GM21576 (cell line): ENCODE measurements at regions not wholly inside any gene's neighbourhood (a gene's known extent, or its start where the extent isn't known, plus 50 kb on each side); places are given as distances from the start of the nearest gene placed in this dataset.

ENCODE experiments used
- ATAC-seq: cut with Tn5 transposase; IDR thresholded peaks from one replicate; pipeline ENCODE4 v1.9.1; 2021; ENCODE audit warnings: mild to moderate bottlenecking, moderate library complexity; ENCODE audit not compliant: unreplicated experiment

- no peak for ATAC-seq
These were observed 176.8 kb downstream of the HHIPL2 start for GRCh38 chr1:222370913-222371675.

- no peak for ATAC-seq
These were observed 177.6 kb downstream of the HHIPL2 start for GRCh38 chr1:222370081-222370912.

- ATAC-seq: no peak
These were observed 178.8 kb downstream of the HHIPL2 start for GRCh38 chr1:222369148-222369547.

- no peak for ATAC-seq
These were observed 189.8 kb downstream of the HHIPL2 start for GRCh38 chr1:222358100-222358499.

- ATAC-seq: no peak
These were observed 190.7 kb downstream of the HHIPL2 start for GRCh38 chr1:222357252-222357651.

GRCh38 chr1:222347627-222348026 lies 200.3 kb downstream of the HHIPL2 start:
- no peak for ATAC-seq

GRCh38 chr1:222346955-222347354 lies 200.9 kb downstream of the HHIPL2 start:
- ATAC-seq: no peak

- no peak for ATAC-seq
These were observed 208.4 kb downstream of the HHIPL2 start for GRCh38 chr1:222339376-222339947.

- ATAC-seq: no peak
These were observed 212.3 kb downstream of the HHIPL2 start for GRCh38 chr1:222335586-222335985.

GRCh38 chr1:222334026-222334680 lies 213.8 kb downstream of the HHIPL2 start:
- no peak for ATAC-seq

GRCh38 chr1:222331765-222332164 lies 216.1 kb downstream of the HHIPL2 start:
- ATAC-seq: no peak

- ATAC-seq: no peak
These were observed 216.6 kb downstream of the HHIPL2 start for GRCh38 chr1:222331340-222331739.

- no peak for ATAC-seq
These were observed 218.3 kb downstream of the HHIPL2 start for GRCh38 chr1:222329493-222330045.

- ATAC-seq: no peak
These were observed 221.2 kb downstream of the HHIPL2 start for GRCh38 chr1:222326710-222327036.

- no peak for ATAC-seq
These were observed 221.7 kb downstream of the HHIPL2 start for GRCh38 chr1:222326006-222326709.

GRCh38 chr1:222325506-222325905 lies 222.4 kb downstream of the HHIPL2 start:
- ATAC-seq: no peak

- no peak for ATAC-seq
These were observed 233.1 kb downstream of the HHIPL2 start for GRCh38 chr1:222314839-222315238.

- ATAC-seq: no peak
These were observed 237.1 kb downstream of the HHIPL2 start for GRCh38 chr1:222310836-222311235.

- no peak for ATAC-seq
These were observed 240.3 kb downstream of the HHIPL2 start for GRCh38 chr1:222307621-222308020.

- no peak for ATAC-seq
These were observed 241.4 kb downstream of the HHIPL2 start for GRCh38 chr1:222306512-222306911.
